Stimulated activated naive CD8-positive, alpha-beta T cell treated with anti-CD3 and anti-CD28 coated beads, Interleukin-15, Interleukin-2, amounts not matched to agents 100 U/mL and 50 U/mL, for 24 hours (primary cell): ENCODE measurements at regions not wholly inside any gene's neighbourhood (a gene's known extent, or its start where the extent isn't known, plus 50 kb on each side); places are given as distances from the start of the nearest gene placed in this dataset.
A peak's percentile ranks its signal among the peaks of the same experiment; 100 is the strongest.
"Not testable (repeated sequence)": the region's sequence is repeated elsewhere in the genome, so short reads cannot be mapped to it uniquely, and the experiment has no call there.

ENCODE experiments used
- ATAC-seq: fragments of 150-1000 bp; cut with Tn5 transposase; one replicate; pipeline ENCODE4 v1.10.0; 2021
- DNase-seq: peaks from one replicate; pipeline ENCODE4 v3.0.0; 2021

- no peak for DNase-seq
These were observed 179.7 kb upstream of the ST6GALNAC5 start for GRCh38 chr1:76687307-76688175.

DNA sequence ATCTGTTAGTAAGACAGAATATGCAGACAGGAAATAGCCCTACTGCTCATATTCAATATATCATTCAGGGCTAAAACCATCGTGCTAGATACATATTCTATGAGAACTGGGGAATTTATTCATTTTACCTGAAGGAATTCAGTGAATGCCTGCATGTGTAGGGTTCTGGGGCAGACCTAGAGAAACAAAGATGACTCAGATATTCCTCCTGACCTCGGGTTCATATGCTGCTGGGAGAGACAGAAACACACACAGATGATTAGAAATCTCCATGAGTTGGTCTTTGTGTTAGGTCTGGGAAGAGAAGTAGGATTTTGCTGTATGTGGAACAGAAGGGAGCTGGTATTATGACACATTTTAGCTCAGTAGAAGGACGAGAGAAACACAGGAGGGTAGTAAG is 176.5 kb upstream of the ST6GALNAC5 start:
- ATAC-seq (no peak), DNase-seq (no peak)

More at GRCh38 chr1:76687307-76688175, 179.7 kb upstream of the ST6GALNAC5 start:
- ATAC-seq, result no peak

DNA sequence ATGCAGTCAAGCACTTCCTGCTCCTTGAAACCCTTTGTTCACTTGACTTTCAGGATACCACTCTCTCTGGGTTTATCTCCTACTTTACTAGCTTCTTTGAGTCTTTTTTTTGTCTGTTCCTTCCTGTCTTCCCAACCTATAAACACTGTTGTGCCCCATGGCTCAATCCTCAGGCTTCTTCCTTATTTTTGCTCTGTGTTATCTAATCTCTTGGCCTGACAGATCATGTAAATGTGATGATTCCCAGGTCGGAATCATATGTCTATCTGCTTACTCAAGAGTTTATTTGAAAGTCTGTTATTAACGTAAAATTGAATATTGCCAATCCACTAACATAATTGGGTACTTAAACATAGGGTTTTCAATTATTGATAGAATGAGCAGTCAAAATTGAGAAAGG is 171.7 kb upstream of the ST6GALNAC5 start:
- DNase-seq (no peak), ATAC-seq (no peak)

DNA sequence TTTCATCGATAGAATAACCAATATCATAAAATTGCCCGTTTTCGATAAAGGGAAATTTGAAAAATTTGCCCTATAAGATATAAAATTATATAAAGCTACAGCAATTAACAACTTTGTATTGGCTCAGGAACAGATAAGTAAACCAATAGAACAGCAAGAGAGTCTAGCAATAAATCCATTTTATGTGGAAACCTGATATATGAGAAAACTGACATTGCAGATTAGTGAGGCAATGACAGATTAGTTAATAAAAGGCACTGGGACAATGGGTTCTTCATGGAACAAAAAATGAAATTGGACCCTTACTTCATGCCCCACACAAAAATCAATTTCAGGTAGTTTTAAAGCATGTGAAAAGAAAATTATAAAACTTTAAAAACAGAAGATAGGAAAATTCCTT is 169.9 kb upstream of the ST6GALNAC5 start:
- ATAC-seq (no peak), DNase-seq (no peak)

DNA sequence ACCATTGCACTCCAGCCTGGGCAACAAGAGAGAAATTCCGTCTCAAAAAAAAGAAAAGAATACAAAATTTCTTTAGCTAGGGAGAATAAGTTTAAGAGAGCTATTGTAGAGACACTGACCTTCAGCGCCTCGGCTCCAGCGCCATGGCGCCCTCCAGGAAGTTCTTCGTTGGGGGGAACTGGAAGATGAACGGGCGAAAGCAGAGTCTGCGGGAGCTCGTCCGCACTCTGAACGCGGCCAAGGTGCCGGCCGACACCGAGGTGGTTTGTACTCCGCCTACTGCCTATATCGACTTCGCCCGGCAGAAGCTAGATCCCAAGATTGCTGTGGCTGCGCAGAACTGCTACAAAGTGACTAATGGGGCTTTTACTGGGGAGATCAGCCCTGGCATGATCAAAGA is 167.6 kb upstream of the ST6GALNAC5 start:
- not testable (repeated sequence) for ATAC-seq

DNA sequence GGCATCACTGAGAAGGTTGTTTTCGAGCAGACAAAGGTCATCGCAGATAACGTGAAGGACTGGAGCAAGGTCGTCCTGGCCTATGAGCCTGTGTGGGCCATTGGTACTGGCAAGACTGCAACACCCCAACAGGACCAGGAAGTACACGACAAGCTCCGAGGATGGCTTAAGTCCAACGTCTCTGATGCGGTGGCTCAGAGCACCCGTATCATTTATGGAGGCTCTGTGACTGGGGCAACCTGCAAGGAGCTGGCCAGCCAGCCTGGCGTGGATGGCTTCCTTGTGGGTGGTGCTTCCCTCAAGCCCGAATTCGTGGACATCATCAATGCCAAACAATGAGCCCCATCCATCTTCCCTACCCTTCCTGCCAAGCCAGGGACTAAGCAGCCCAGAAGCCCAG is 167.1 kb upstream of the ST6GALNAC5 start:
- not testable (repeated sequence) for DNase-seq

More for the DNA sequence above, 167.6 kb upstream of the ST6GALNAC5 start:
- not testable (repeated sequence) for DNase-seq

DNA sequence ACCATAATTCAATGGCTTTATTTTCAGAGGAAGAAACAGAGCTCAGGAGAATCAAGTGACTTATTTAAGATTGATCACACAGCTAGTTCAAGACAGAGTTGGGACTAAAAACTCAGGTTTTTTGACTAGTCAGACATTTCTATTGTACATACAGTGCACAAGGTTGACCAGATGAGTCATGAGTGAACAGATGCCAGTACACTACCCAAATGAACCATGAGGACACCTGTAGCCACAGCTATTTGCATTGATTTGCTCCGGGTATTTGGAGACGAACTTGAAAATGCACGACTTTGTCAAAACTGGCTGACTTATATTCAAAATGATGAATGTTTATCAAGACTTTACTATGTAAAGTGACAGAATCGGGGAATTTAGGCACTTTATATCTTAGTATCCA is 161.7 kb upstream of the ST6GALNAC5 start:
- ATAC-seq (no peak), DNase-seq (no peak)

More for the DNA sequence above, 167.1 kb upstream of the ST6GALNAC5 start:
- not testable (repeated sequence) for ATAC-seq

DNA sequence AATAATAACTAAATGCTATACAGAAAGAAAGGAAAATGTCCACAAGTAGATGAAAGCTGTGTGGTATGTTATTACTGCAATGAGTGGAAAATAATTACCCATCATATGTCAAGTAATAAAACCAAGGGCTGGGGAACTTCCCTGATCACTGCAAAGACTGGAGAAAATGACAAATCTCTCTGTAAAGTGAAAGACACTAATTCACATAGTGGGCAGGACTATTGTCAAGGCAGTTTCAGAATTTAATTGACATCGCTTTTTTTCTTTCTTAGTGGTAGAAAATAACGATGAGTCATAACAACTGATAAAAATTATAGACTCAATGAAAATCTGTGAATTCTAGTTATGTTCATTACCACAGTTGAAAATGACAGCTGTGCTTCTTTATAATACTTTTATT is 153.7 kb upstream of the ST6GALNAC5 start:
- ATAC-seq, result peak; percentile 86
- no peak for DNase-seq

DNA sequence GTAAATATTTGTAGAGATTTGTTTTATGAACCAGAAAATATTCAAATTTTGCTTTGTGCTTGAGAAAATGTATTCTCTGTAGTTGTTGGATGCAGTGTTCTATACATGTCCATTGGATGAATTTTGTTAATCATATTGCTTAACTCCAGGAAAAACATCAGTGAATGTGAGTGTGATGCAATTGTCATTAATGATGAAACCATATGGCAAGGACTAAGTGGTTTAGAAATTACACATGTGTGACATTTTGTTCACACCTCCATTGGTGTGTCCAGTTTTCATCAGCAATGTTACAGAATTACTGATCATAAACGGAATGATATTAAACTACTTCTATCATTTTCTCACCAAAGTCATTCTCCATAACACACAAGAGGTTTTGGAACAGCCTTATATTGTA is 151.8 kb upstream of the ST6GALNAC5 start:
- DNase-seq, result no peak
- ATAC-seq, result no peak

- no peak for ATAC-seq
- DNase-seq, result no peak
These were observed 143.3 kb upstream of the ST6GALNAC5 start for GRCh38 chr1:76723949-76724348.

- DNase-seq (no peak), ATAC-seq (no peak)
These were observed 142.5 kb upstream of the ST6GALNAC5 start for GRCh38 chr1:76724816-76725215.

DNA sequence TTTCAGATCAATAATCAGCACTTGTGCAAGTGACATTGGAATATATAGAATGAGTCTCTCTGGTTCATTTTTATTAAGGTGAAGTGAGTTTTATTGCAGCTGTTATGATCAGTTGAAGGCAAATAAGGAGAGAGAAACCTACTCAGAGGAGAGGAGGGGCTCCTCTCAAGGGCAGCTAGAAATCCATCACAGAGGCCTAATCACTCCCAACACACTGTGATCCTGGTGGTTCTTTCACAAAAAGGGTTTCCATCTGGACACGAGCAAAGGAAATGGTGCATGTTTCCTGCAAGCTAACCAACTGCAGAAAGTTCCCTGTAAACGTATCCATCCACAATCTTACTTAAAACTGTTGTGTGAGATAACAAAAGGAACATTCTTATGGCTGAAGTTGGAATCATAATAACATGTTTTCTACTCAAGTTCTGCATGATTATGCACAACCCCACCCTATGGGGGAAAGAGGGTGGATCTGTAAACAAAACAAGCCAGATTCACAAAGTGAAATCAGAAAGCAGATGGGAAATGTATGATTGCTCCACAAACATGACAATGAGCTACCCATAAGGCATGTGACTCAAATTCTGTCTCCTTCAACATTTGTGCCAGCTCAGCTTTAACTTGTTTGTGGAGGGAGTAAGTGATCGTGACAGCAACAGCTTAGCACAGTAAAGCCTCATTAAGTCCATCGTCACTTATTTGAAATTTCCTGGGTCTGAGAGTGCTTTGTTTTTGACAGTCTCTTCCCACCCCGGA is 141.2 kb upstream of the ST6GALNAC5 start:
- DNase-seq (no peak), ATAC-seq (no peak)

- ATAC-seq (no peak), DNase-seq (no peak)
These were observed 139.8 kb upstream of the ST6GALNAC5 start for GRCh38 chr1:76727520-76727919.

GRCh38 chr1:76729142-76729541 is 138.1 kb upstream of the ST6GALNAC5 start:
- ATAC-seq (no peak), DNase-seq (no peak)

- ATAC-seq, result no peak
These were observed 137.3 kb upstream of the ST6GALNAC5 start for GRCh38 chr1:76730027-76730426.

DNA sequence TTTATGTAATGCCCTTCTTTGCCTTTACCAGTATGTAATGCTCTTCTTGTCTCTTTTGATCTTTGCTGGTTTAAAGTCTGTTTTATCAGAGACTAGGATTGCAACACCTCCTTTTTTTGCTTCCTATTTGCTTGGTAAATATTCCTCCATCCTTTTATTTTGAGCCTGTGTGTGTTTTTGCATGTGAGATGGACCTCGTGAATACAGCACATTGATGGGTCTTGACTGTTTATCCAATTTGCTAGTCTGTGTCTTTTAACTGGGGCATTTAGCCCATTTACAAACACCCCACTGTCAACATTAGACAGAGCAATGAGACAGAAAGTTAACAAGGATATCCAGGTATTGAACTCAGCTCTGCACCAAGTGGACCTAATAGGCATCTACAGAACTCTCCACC is 128.9 kb upstream of the ST6GALNAC5 start:
- not testable (repeated sequence) for ATAC-seq

More at GRCh38 chr1:76730027-76730426, 137.3 kb upstream of the ST6GALNAC5 start:
- no peak for DNase-seq

GRCh38 chr1:76740956-76741355 is 126.3 kb upstream of the ST6GALNAC5 start:
- not testable (repeated sequence) for DNase-seq, ATAC-seq

More for the DNA sequence above, 128.9 kb upstream of the ST6GALNAC5 start:
- not testable (repeated sequence) for DNase-seq

DNA sequence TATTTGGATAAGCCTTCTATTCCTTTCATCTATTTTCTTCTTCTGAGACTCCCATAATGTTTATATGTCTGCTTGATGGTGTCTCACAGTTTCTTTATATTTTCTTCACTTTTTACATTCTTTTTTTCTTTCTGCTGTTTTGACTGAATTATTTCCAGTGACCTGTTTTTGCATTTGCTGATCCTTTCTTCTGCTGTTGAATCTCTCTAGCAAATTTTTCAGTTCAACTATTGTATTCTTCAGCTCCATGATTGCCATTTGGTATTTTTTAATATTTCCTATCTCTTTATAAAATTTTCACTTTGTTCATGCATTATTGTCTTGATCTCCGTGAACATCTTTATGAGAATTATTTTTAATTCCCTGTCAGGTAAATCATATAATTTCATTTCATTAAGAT is 122.3 kb upstream of the ST6GALNAC5 start:
- DNase-seq (no peak), ATAC-seq (no peak)

GRCh38 chr1:76746206-76746605 is 121.1 kb upstream of the ST6GALNAC5 start:
- DNase-seq (no peak), ATAC-seq (no peak)

DNA sequence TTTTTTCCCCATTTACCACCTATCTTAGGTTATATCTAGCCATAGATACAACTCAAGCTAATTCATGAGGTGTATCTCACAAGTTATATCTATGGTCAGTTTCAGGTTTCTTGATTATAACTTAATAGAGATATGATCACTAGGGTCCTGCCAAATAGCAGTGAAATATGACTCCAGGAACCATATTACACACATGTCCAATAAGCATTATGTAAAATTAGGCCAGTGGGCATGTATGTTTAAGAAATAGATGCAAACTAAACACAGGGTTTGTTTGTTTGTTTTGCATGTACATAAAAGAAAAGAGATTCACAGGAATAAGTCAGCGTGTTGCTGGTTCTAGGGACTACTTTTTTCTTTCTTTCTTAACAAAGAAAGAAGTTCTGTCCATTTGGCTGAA is 112.5 kb upstream of the ST6GALNAC5 start:
- no peak for ATAC-seq
- no peak for DNase-seq

- no peak for DNase-seq
- no peak for ATAC-seq
These were observed 108.0 kb upstream of the ST6GALNAC5 start for GRCh38 chr1:76759171-76759860.

DNA sequence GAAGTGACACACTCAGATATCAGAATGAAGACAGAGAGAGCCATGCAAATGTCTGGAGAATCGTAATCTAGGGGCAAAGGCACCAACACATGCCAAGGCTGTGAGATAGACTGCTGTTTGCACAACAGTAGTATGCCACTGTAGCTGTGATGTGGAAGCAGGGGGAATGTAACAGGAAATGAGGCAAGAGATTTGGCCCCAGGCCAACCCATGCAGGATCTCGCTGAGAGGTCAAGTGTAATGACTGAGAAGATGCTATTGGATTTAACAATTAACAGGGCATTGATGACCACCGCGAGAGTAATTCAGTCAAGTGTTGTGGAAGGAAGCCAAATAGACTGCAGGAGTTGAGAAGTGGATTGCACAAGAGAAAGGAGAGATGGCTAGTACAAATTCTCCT is 107.3 kb upstream of the ST6GALNAC5 start:
- ATAC-seq (no peak), DNase-seq (peak; percentile 4)
